Sigmoid colon (tissue), 4 donors: ENCODE measurements at regions not wholly inside any gene's neighbourhood (a gene's known extent, or its start where the extent isn't known, plus 50 kb on each side); places are given as distances from the start of the nearest gene placed in this dataset.

ENCODE experiments used
- EP300 ChIP-seq, 4 donors: sonication (generic); formaldehyde crosslinking; IDR thresholded peaks; one replicate each; pipeline ENCODE4 v1.6.1; 2017; ENCODE audit warnings: antibody characterized with exemption in 4 of 4
- POLR2A ChIP-seq, 2 donors: fragments of 450-650 bp; IDR thresholded peaks; one replicate each; pipeline ENCODE4 v1.6.1; 2016; ENCODE audit warnings: antibody characterized with exemption in 2 of 2, mild to moderate bottlenecking in 2 of 2, moderate library complexity in 2 of 2
- POLR2AphosphoS5 ChIP-seq, 4 donors: sonication (generic); formaldehyde crosslinking; IDR thresholded peaks; one replicate each; pipeline ENCODE4 v1.6.1; 2017; ENCODE audit warnings: antibody characterized with exemption in 4 of 4
- TF ChIP-seq, protein P1 (sequence below), 4 experiments: fragments of 450-650 bp in 3 of 4; fragments of 200-600 bp in 1 of 4; IDR thresholded peaks; one replicate each; pipeline ENCODE4 v1.5.1; 2016 to 2019; ENCODE audit warnings: antibody characterized with exemption in 4 of 4, mild to moderate bottlenecking in 3 of 4, moderate library complexity in 2 of 4

DNA sequence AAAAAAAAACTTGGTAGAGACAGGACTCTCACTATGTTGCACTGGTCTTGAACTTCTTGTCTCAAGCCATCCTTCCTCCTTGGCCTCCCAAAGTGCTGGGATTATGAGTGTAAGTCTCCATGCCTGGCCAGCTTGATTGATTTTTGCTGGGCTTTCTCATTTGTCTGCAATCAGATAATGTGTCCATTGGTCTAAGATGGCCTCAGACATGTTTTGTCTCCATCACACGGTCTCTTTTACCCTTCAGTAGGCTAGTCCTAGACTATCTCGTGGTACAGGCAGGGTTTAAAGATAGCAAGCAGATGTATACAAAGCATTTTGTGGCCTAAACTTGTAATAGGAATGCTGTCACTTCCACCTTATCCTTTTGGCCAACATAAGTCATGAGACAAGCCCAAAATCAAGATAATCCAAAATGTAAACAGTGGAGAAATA lies 289.1 kb downstream of the TFAP2B start:
- TF ChIP-seq, protein P1, sequence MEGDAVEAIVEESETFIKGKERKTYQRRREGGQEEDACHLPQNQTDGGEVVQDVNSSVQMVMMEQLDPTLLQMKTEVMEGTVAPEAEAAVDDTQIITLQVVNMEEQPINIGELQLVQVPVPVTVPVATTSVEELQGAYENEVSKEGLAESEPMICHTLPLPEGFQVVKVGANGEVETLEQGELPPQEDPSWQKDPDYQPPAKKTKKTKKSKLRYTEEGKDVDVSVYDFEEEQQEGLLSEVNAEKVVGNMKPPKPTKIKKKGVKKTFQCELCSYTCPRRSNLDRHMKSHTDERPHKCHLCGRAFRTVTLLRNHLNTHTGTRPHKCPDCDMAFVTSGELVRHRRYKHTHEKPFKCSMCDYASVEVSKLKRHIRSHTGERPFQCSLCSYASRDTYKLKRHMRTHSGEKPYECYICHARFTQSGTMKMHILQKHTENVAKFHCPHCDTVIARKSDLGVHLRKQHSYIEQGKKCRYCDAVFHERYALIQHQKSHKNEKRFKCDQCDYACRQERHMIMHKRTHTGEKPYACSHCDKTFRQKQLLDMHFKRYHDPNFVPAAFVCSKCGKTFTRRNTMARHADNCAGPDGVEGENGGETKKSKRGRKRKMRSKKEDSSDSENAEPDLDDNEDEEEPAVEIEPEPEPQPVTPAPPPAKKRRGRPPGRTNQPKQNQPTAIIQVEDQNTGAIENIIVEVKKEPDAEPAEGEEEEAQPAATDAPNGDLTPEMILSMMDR (IDR thresholded peaks at IDR 0.05), result no peak
- no peak for TF ChIP-seq EP300 (IDR thresholded peaks at IDR 0.05)
- TF ChIP-seq POLR2A (IDR thresholded peaks at IDR 0.05), result no peak
- no peak for TF ChIP-seq POLR2AphosphoS5 (IDR thresholded peaks at IDR 0.05)
